Muscle of leg (tissue), 3 donors: ENCODE measurements at regions not wholly inside any gene's neighbourhood (a gene's known extent, or its start where the extent isn't known, plus 50 kb on each side); places are given as distances from the start of the nearest gene placed in this dataset.

Source experiments
- DNase-seq: peaks from one replicate; pipeline ENCODE4 v3.0.0; 2013
- H3K27ac ChIP-seq: one replicate; pipeline ENCODE4 v1.5.1; 2013; ENCODE audit warnings: mild to moderate bottlenecking, low read length, control low read depth
- H3K27me3 ChIP-seq: one replicate; pipeline ENCODE4 v1.6.1; 2013; ENCODE audit warnings: low read length; ENCODE audit not compliant: control insufficient read depth, insufficient read depth
- H3K36me3 ChIP-seq: one replicate; pipeline ENCODE4 v1.6.1; 2013; ENCODE audit warnings: low read length; ENCODE audit not compliant: control insufficient read depth, insufficient read depth
- H3K4me1 ChIP-seq: one replicate; pipeline ENCODE4 v1.6.1; 2013; ENCODE audit warnings: low read length; ENCODE audit not compliant: control insufficient read depth, insufficient read depth
- H3K4me3 ChIP-seq: one replicate; pipeline ENCODE4 v1.5.1; 2013; ENCODE audit warnings: low read length, control low read depth
- H3K9me3 ChIP-seq: replicated peaks from 2 replicates; pipeline ENCODE4 v1.6.1; 2013; ENCODE audit warnings: low read depth, low read length; ENCODE audit not compliant: control insufficient read depth
- WGBS: methylation state at CpG from one replicate; pipeline ENCODE4 v1.1.5; 2013; ENCODE audit warnings: missing lambda C conversion rate; ENCODE audit not compliant: insufficient coverage; 5-methylcytosine and 5-hydroxymethylcytosine counted together

- no peaks in the 10 kb centered on the region for H3K27me3 ChIP-seq
- no peak for DNase-seq
- peaks cover 3% of the 10 kb centered on the region for H3K4me1 ChIP-seq
- no CpG with 5 or more reads among the region's 3 CpGs for WGBS
- no peak overlapping the region for H3K4me3 ChIP-seq
- H3K27ac ChIP-seq: no peak overlapping the region
- H3K9me3 ChIP-seq: peaks cover 2% of the 10 kb centered on the region
- H3K36me3 ChIP-seq: no peaks in the 10 kb centered on the region
Observed at GRCh38 chr7:98679741-98680140, 62.7 kb downstream of the NPTX2 start.

DNA sequence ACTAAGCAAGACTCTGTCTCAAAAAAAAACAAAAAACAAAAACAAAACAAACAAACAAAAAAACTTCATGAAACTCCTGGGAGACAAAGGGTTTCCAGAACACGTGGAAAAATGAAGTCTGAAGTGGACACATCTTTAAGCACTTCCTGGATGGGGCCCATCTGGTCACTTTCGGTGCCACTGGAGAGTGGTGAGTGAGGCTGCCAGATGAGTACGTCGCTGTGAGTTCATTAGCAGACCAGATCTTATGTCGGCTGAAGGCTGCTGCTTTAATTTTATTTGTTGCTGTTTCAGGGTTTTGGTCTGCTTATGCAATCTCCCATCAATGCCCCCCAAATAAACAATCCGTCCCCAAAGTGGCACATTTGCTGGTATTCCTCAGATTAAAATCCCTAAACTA lies 64.4 kb downstream of the NPTX2 start:
- DNase-seq: peak; percentile 59
- no peaks in the 10 kb centered on the region for H3K36me3 ChIP-seq
- WGBS: 10% methylated on average over 2 of the region's 6 CpGs
- H3K9me3 ChIP-seq: peaks cover 2% of the 10 kb centered on the region
- peaks cover 13% of the 10 kb centered on the region for H3K4me1 ChIP-seq
- H3K4me3 ChIP-seq: no peak overlapping the region
- no peak overlapping the region for H3K27ac ChIP-seq
- H3K27me3 ChIP-seq: no peaks in the 10 kb centered on the region

GRCh38 chr7:98681951-98682350 lies 64.9 kb downstream of the NPTX2 start:
- Histone ChIP-seq H3K4me1 (peaks cover 13% of the 10 kb centered on the region), H3K9me3 (peaks cover 2% of the 10 kb centered on the region), H3K36me3 (no peaks in the 10 kb centered on the region), H3K27ac (no peak overlapping the region), H3K27me3 (no peaks in the 10 kb centered on the region), H3K4me3 (no peak overlapping the region)
- no peak for DNase-seq
- WGBS: 27% methylated on average over 5 of the region's 15 CpGs

DNA sequence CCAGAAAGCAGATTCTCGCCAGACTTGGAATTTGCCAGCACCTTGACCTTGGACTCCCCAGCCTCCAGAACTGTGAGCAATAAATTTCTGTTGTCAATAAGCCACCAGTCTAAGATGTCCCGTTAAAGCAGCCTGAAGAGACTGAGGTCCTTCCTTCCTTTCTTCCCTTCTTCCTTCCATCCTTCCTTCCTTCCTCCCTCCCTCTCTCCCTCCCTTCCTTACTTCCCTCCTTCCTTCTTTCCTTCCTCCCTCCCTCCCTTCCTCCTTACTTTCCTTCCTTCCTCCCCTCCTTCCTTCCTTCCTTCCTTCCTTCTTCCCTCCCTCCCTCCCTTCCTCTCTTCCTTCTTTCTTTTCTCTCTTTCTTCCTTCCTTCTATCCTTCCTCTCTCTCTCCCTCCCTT lies 66.4 kb downstream of the NPTX2 start:
- Histone ChIP-seq H3K4me1 (peaks cover 13% of the 10 kb centered on the region), H3K9me3 (no peaks in the 10 kb centered on the region), H3K4me3 (no peak overlapping the region), H3K27me3 (no peaks in the 10 kb centered on the region), H3K27ac (no peak overlapping the region), H3K36me3 (no peaks in the 10 kb centered on the region)
- WGBS: 55% methylated on average over 2 of the region's 2 CpGs
- no peak for DNase-seq

GRCh38 chr7:98685541-98685940 lies 68.5 kb downstream of the NPTX2 start:
- H3K4me3 ChIP-seq: no peak overlapping the region

GRCh38 chr7:98686466-98687080 lies 69.5 kb downstream of the NPTX2 start:
- no peak for DNase-seq
- no peaks in the 10 kb centered on the region for H3K36me3 ChIP-seq
- peaks cover 12% of the 10 kb centered on the region for H3K9me3 ChIP-seq
- H3K27me3 ChIP-seq: peaks cover 2% of the 10 kb centered on the region
- no peak overlapping the region for H3K27ac ChIP-seq
- peaks cover 13% of the 10 kb centered on the region for H3K4me1 ChIP-seq
- no peak overlapping the region for H3K4me3 ChIP-seq
- WGBS: 20% methylated on average over 3 of the region's 4 CpGs

More at GRCh38 chr7:98685541-98685940, 68.5 kb downstream of the NPTX2 start:
- 54% methylated on average over 6 of the region's 8 CpGs for WGBS
- DNase-seq: no peak
- Histone ChIP-seq H3K9me3 (peaks cover 12% of the 10 kb centered on the region), H3K27ac (no peak overlapping the region), H3K36me3 (no peaks in the 10 kb centered on the region), H3K4me1 (peaks cover 13% of the 10 kb centered on the region), H3K27me3 (peaks cover 2% of the 10 kb centered on the region)

GRCh38 chr7:98687111-98687751 lies 70.1 kb downstream of the NPTX2 start:
- Histone ChIP-seq H3K27ac (no peak overlapping the region), H3K36me3 (no peaks in the 10 kb centered on the region), H3K4me3 (no peak overlapping the region), H3K9me3 (peaks cover 12% of the 10 kb centered on the region), H3K4me1 (peaks cover 10% of the 10 kb centered on the region), H3K27me3 (peaks cover 2% of the 10 kb centered on the region)
- DNase-seq: no peak
- 61% methylated on average over 7 of the region's 12 CpGs for WGBS

GRCh38 chr7:98691619-98692018 lies 74.5 kb downstream of the NPTX2 start:
- no CpG with 5 or more reads among the region's 4 CpGs for WGBS
- Histone ChIP-seq H3K27ac (no peak overlapping the region), H3K4me1 (no peaks in the 10 kb centered on the region), H3K9me3 (peaks cover 12% of the 10 kb centered on the region), H3K27me3 (peaks cover 2% of the 10 kb centered on the region), H3K4me3 (no peak overlapping the region), H3K36me3 (no peaks in the 10 kb centered on the region)
- DNase-seq: no peak

- Histone ChIP-seq H3K27me3 (no peaks in the 10 kb centered on the region), H3K9me3 (peaks cover 4% of the 10 kb centered on the region), H3K27ac (no peak overlapping the region), H3K4me1 (no peaks in the 10 kb centered on the region), H3K4me3 (no peak overlapping the region), H3K36me3 (no peaks in the 10 kb centered on the region)
- 92% methylated on average over 3 of the region's 3 CpGs for WGBS
- DNase-seq: no peak
Observed at GRCh38 chr7:98697083-98697482, 80.0 kb downstream of the NPTX2 start.

DNA sequence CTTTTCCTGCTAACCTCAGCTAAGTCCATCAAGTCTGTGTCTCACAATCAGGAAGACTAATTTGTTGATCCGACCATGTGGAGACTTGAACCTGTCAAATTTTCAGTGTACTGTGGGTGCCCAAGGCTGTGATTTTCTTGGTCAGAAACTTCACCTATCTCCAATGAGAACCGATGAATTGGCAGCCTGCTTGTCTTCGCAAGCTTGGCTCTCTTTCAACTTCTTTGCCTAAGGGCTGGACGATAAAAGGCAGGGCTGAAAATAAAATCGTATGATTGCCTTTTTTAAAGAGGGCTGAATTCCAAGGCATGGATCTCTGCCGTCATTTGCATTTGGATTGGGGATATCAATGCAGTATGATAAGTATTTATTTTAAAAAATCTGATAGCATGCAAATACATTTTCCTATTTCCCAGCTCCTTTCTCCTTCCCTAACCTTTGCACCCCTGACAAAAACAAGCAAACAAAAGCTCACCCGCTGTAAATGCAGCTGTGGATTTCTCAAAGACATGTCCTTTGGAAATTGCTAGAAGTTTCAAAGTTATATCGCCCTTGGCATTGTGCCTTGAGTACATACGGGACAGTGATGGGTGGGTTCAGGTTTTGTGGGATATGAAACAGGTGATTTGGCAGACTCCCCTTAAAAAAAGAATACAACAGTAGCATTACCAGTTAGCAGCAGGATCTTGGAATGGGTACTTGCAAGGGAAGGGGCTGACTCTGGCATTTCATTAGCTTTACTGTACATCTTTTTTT lies 80.6 kb downstream of the NPTX2 start:
- Histone ChIP-seq H3K9me3 (peaks cover 4% of the 10 kb centered on the region), H3K36me3 (no peaks in the 10 kb centered on the region), H3K27me3 (no peaks in the 10 kb centered on the region), H3K4me1 (no peaks in the 10 kb centered on the region), H3K4me3 (no peak overlapping the region), H3K27ac (no peak overlapping the region)
- no peak for DNase-seq
- 86% methylated on average over 1 of the region's 9 CpGs for WGBS
